SK-MEL-5 (cell line): ENCODE measurements at regions not wholly inside any gene's neighbourhood (a gene's known extent, or its start where the extent isn't known, plus 50 kb on each side); places are given as distances from the start of the nearest gene placed in this dataset.
A peak's percentile ranks its signal among the peaks of the same experiment; 100 is the strongest.

Experiments used
- DNase-seq: peaks from one replicate; pipeline ENCODE4 v3.0.0-alpha.2; 2016; ENCODE audit warnings: low read depth, low spot score
- in situ Hi-C: cut with HindIII; loops from 2 replicates; pipeline ENCODE4 v1.10.0; 2016; ENCODE audit warnings: low sequenced_read_pairs, high pct_unique_total_duplicates, low pct_unique_long_range_greater_than_20kb

DNA sequence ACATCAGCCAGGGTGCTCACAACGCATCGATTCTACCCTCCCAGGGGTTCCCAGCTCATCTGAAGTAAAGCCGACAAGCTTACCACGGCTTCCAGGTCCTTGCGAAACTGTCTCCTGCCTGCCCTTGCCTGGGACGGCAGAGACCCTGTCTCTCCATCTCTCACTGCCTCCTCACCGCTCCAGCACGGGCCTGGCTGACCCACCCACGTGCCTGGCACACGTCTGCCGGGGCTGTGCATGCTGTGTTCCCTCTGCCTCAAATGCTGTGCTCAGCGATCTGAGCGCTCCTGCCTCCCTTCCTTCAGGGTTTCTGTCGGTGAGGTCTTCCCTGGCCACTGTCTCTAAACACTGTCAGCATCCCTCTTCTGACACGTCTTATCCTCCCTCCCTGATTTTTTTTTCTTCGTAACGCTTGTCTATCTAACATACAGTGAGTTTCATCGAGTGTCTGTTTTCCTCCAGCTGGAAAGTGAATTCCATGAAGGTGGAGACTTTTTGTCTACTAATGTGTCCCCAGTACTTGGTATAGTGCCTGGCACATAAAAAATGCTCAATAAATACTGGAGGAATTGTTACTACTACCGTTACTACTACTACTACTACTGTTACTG is 208.4 kb downstream of the IRF8 start:
- in situ Hi-C loops = no loop called here

DNA sequence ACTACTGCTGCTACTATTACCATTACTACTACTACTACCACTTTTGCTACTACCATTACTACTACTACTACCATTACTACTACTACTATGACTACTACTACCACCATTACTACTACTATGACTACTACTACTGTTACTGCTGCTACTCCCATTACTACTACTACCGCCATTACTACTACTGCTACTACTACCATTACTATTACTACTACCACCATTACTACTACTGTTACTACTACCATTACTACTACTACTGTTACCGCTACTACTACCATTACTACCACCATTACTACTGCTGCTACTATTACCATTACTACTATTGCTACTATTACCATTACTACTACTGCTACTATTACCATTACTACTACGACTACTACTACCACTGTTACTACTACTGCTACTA is 209.1 kb downstream of the IRF8 start:
- DNase-seq = no peak
- in situ Hi-C loops = no loop called here

More for the DNA sequence above, 208.4 kb downstream of the IRF8 start:
- peak; percentile 10 for DNase-seq

DNA sequence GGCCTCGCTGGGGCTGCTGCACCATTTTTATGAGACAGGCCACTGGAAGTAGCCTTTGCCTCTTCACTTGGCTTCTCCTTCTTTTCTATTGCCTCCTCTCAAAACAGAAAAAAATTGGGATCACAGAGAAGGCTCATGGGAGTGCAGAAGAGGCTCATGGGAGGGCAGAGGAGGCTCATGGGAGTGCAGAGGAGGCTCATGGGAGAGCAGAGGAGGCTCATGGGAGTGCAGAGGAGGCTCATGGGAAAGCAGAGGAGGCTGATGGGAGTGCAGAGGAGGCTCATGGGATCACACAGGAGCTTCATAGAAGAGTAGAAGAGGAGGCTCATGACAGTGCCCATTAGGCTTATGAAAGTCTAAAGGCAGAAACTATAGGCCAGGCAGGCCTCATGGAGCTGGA is 211.2 kb downstream of the IRF8 start:
- DNase-seq = no peak
- in situ Hi-C loops = no loop called here

- in situ Hi-C loops = no loop called here
- no peak for DNase-seq
Observed at GRCh38 chr16:86110726-86111125, 211.8 kb downstream of the IRF8 start.

DNA sequence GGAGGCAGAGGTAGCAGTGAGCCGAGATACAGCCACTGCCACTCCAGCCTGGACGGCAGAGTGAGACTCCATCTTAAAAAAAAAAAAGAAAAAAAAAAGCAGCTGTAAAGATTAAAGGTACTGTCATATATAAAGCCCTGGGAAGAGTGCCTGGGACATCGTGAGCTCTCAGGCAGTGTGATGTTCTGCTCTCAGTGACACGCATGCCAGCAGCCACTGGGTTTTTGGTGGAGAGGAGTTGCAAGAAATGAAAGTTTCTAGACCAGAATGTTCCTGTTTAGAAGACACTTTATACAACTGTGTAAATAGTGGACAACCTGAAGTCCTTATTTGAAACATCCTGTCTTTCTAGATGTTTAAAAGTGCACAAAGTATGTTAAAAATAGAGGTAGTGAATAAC is 213.2 kb downstream of the IRF8 start:
- DNase-seq = no peak
- in situ Hi-C loops = no loop called here

DNA sequence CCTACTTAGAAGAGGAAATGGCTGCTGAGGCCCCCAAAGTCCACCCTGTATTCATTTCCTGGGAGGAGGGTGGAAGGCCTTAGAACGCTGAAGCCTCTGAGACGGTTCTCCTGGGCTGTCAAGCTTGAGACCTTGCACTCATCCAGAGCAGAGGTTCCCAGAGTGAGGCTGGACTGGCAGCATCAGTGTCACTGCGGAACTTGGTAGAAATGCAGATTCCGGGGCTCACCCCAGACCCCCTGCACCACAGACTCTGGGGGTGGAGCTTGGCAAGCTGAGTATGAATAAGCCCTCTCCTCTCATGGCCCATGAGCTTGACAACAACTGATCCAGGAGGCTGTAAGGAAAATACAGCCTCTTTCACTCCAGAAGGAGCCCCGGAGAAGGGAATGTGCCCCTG is 218.3 kb downstream of the IRF8 start:
- no peak for DNase-seq
- in situ Hi-C loops = no loop called here

DNA sequence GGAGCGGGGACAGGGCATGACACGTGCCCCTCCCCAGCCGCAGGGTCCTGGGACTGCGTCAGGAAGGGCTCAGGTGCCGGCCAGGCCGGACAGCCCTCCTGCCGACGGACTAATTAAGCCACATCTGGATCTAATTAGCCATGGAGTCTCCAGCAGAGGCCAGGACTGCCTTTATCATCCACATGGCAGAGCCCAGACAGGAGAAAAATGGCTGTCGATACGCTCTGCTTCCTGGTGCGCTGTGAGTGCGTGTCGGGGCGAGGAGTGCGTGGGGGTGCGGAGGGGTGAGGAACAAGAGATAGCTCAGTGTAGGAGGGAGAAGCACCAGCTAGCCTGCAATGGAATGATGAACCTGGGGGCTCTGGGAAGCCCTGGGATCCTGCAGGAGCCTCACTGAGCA is 218.8 kb downstream of the IRF8 start:
- DNase-seq = no peak

GRCh38 chr16:86118467-86119307 is 219.7 kb downstream of the IRF8 start:
- no peak for DNase-seq
- in situ Hi-C loops = no loop called here

More for the DNA sequence above, 218.8 kb downstream of the IRF8 start:
- in situ Hi-C loops = no loop called here

- no peak for DNase-seq
Observed at GRCh38 chr16:86120201-86121192, 221.5 kb downstream of the IRF8 start.

GRCh38 chr16:86121374-86122010 is 222.5 kb downstream of the IRF8 start:
- in situ Hi-C loops = no loop called here
- no peak for DNase-seq

More at GRCh38 chr16:86120201-86121192, 221.5 kb downstream of the IRF8 start:
- in situ Hi-C loops = no loop called here

DNA sequence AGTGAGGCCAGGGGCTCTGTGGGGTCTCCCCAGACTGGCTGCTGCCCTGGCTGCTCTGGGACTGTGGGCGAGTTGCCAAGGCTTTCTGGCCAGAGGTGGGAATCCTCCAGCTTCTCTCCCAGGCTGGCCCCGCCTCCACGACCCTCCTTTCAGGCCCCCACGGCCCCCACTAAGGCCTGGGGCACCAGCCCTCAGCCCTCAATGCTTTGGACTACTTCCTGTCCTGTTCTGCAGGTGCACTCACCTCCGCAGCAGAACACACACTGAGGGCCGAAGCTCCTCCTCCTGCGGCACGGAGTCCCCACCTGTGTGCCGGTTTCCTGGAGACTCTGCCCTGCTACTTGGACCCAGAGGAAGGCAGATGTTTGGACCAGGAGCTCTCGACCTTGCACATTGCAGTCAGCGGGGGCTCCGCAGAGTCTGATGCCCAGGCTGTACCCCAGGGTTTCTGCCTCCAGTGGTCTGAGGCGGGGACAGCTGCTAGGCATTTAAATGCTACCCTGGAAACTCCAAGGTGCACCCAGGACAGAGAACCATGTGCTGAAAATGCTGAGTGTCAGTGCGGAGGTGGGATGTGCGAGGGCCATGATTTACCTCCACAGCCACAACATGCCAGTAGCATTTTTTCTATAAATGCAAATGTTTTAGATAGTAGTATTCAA is 223.8 kb downstream of the IRF8 start:
- no peak for DNase-seq
- in situ Hi-C loops = no loop called here

DNA sequence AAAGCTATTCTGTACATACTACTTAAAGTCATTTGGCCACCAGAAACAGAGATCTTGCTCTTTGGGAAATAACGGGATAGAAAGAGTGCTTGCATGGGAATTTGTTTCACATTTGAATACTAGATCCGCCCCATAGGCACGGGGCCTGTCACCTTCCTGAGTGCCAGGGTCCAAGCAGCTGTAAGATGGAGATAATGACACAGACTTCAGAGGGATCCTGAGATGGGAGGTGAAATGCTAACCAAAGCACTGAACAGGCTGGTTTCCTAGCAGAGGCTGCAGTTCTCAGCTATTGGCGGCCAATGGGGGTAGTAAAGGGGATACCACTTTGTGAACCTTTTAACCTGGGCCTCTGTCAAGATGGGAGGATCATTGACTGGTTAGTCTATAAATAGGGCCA is 225.4 kb downstream of the IRF8 start:
- in situ Hi-C loops = no loop called here
- no peak for DNase-seq

DNA sequence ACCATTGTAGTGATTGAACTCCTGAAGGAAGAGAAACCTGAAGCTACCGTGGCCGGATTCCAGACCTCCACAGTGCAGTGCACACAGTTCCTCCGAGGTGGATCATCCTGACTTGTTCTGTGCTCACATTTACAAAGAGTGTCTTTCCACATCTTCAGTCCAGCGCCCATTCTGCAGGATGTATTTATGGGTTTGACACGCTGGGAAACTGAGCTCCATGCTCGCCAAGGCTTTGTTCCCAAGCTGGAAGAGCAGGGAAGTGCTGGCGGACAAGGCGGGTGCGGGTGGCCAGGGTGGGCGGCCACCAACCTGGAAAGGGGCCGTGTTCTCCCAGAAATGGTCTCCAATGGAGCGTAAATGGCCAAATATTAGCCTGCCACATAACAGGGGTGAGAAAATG is 227.9 kb downstream of the IRF8 start:
- no peak for DNase-seq
- in situ Hi-C loops = no loop called here

DNA sequence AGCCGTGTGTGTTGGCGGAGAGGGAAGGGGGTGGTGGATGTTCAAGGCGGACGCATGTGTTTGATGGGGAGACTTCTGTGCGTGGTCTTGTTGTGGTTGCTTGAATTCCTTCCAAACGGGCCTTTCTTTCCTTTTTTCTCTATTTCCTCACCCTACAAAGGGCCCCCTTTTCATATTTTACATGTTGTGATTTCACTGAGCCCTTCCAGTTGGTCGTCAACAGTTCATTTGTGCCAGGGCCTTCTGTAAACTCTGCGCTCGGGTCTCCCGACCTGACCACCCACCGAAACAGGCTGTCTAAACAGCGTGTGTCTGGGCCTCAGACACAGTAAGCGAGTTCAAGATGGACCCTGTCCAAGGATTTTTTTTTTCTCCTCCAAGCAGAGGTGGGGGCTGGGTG is 228.4 kb downstream of the IRF8 start:
- no peak for DNase-seq
- in situ Hi-C loops = no loop called here

DNA sequence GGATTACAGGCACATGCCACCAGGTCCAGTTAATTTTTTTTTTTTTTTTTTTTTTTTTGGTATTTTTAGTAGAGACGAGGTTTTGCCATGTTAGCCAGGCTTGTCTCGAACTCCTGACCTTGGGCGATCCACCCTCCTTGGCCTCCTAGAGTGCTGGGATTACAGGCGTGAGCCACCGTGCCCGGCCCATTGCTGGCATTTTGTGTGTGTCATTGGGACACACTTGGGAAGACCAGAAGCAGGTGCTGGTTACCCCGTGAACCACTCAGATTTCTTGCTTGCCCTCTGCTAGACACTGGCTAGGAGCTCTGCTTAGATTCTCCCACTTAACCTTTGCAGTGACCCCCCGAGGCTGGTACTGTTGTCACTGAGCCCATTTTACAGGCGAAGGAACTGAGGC is 229.3 kb downstream of the IRF8 start:
- in situ Hi-C loops = no loop called here
- DNase-seq = no peak

- in situ Hi-C loops = no loop called here
- DNase-seq = no peak
Observed at GRCh38 chr16:86129541-86129940, 230.6 kb downstream of the IRF8 start.

- DNase-seq = no peak
- in situ Hi-C loops = no loop called here
Observed at GRCh38 chr16:86133377-86133776, 234.4 kb downstream of the IRF8 start.
